WERI-Rb-1 (cell line): ENCODE measurements at regions not wholly inside any gene's neighbourhood (a gene's known extent, or its start where the extent isn't known, plus 50 kb on each side); places are given as distances from the start of the nearest gene placed in this dataset.

Experiments
- DNase-seq: peaks from one replicate; pipeline ENCODE4 v3.0.0-alpha.2; 2020
- H3K27ac ChIP-seq: fragments of 250-450 bp; sonication (Bioruptor Pico); 2 replicates; pipeline ENCODE4 v1.5.1; 2020; ENCODE audit warnings: mild to moderate bottlenecking, moderate library complexity
- H3K27me3 ChIP-seq: fragments of 250-450 bp; sonication (Bioruptor Pico); 2 replicates; pipeline ENCODE4 v1.5.1; 2021; ENCODE audit warnings: mild to moderate bottlenecking, low read depth, moderate library complexity; ENCODE audit not compliant: insufficient read depth, severe bottlenecking
- H3K36me3 ChIP-seq: fragments of 250-450 bp; sonication (Bioruptor Pico); 2 replicates; pipeline ENCODE4 v1.5.1; 2020; ENCODE audit warnings: mild to moderate bottlenecking, moderate library complexity
- H3K4me3 ChIP-seq: 2 replicates; pipeline ENCODE4 v1.5.1; 2011; ENCODE audit warnings: low read depth, mild to moderate bottlenecking, control low read depth, low read length
- H3K9me3 ChIP-seq: fragments of 250-450 bp; sonication (Bioruptor Pico); 2 replicates; pipeline ENCODE4 v1.5.1; 2021; ENCODE audit warnings: mild to moderate bottlenecking, moderate library complexity; ENCODE audit not compliant: severe bottlenecking
- CTCF ChIP-seq: IDR thresholded peaks from 2 replicates; pipeline ENCODE4 v1.5.1; 2011; ENCODE audit warnings: low read depth, mild to moderate bottlenecking, control low read depth, inconsistent platforms, low read length

- TF ChIP-seq CTCF: no peak
- H3K4me3 ChIP-seq: no peak overlapping the region
- no peak for DNase-seq
- no peaks in the 10 kb centered on the region for H3K36me3 ChIP-seq
- H3K9me3 ChIP-seq: no peaks in the 10 kb centered on the region
- H3K27me3 ChIP-seq: no peaks in the 10 kb centered on the region
- no peak overlapping the region for H3K27ac ChIP-seq
These were observed 473.2 kb downstream of the RBFOX1 start for GRCh38 chr16:7805686-7806396.

DNA sequence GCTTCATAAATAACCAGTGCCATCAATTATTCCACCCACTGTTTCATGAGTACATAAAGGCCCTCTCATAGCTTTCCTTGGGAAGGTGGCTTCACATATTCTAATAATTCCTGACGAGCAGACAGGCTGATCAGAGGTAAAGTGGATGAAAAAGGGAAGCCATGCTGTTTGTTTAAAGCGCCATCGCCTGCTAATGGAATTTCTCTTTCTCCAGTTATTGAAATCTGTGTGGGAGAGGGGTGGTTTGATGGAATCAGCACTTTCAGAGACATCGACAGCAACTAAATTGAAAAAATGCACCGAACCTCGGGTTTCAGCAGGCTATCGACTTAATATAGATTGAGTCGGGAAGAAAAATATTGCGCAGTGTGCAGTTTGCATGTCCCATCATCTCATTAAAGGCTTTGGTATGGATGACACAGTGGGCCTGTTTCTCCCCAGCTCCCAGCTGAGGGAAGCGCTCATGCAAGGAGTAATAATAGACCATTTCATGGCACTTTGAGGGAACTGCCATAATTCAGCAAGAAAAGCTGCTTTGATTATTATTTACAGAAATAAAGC lies 472.1 kb downstream of the RBFOX1 start:
- no peak for TF ChIP-seq CTCF
- Histone ChIP-seq H3K27ac (no peak overlapping the region), H3K4me3 (no peak overlapping the region), H3K9me3 (no peaks in the 10 kb centered on the region), H3K36me3 (no peaks in the 10 kb centered on the region), H3K27me3 (no peaks in the 10 kb centered on the region)
- DNase-seq: no peak

GRCh38 chr16:7792346-7792745 lies 459.7 kb downstream of the RBFOX1 start:
- Histone ChIP-seq H3K27me3 (no peaks in the 10 kb centered on the region), H3K27ac (no peak overlapping the region), H3K4me3 (no peak overlapping the region), H3K9me3 (no peaks in the 10 kb centered on the region), H3K36me3 (no peaks in the 10 kb centered on the region)
- DNase-seq: no peak
- no peak for TF ChIP-seq CTCF

DNA sequence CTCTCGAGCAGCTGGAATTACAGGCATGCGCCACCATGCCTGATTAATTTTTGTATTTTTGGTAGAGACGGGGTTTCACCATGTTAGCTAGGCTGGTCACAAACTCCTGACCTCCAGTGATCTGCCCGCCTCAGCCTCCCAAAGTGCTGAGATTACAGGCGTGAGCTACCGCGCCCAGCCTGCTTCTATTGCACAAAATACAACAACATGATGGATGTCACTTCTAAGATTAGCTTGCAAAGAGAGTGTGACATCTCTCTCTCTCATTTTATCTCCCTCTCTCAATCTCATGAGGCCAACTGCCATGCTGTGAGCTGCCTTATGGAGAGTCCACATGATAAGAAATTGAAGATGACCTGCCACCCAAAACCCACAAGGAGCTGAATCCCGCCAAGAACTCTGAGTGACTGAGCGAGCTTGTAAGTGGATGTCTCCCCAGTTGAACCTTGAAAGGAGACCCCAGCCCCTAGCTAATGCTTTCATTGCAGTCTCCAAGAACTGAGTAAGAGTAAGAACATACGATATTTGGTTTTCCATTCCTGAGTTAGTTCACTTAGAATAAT lies 458.5 kb downstream of the RBFOX1 start:
- H3K27ac ChIP-seq: no peak overlapping the region
- DNase-seq: no peak
- no peaks in the 10 kb centered on the region for H3K36me3 ChIP-seq
- H3K9me3 ChIP-seq: no peaks in the 10 kb centered on the region
- no peak overlapping the region for H3K4me3 ChIP-seq
- TF ChIP-seq CTCF: no peak
- no peaks in the 10 kb centered on the region for H3K27me3 ChIP-seq

DNA sequence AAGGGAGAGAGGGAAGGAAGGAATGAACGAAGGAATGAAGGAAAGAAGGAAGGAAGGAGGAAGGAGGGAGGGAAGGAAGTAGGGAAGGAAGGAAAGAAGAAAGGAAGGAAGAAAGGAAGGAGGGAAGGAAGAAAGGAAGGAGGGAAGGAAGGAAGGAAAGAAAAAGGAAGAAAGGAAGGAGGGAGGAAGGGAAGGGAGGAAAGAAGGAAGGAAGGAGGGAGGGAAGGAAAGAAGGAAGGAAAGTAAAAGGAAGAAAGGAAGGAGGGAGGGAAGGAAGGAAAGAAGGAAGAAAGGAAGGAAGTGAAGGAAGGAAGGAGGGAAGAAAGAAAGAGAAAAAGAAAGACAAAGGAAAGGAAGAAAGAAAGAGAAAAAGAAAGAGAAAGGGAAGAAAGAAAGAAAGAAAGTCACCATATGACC lies 442.4 kb downstream of the RBFOX1 start:
- Histone ChIP-seq H3K27me3 (no peaks in the 10 kb centered on the region), H3K36me3 (no peaks in the 10 kb centered on the region), H3K9me3 (no peaks in the 10 kb centered on the region), H3K27ac (no peak overlapping the region), H3K4me3 (no peak overlapping the region)
- DNase-seq: no peak
- no peak for TF ChIP-seq CTCF
